H9 (cell line): ENCODE measurements at regions not wholly inside any gene's neighbourhood (a gene's known extent, or its start where the extent isn't known, plus 50 kb on each side); places are given as distances from the start of the nearest gene placed in this dataset.

Experiments used
- DNase-seq: peaks from one replicate; pipeline ENCODE4 v3.0.0-alpha.2; 2017
- H2AFZ ChIP-seq: one replicate; pipeline ENCODE4 v1.6.1; 2013; ENCODE audit warnings: mild to moderate bottlenecking, low read length, control low read depth, moderate library complexity
- H2AK5ac ChIP-seq: 2 replicates; pipeline ENCODE4 v1.6.1; 2013; ENCODE audit warnings: low read length, control low read depth, mixed read lengths; ENCODE audit not compliant: insufficient read length
- H2BK120ac ChIP-seq: one replicate; pipeline ENCODE4 v1.6.1; 2013; ENCODE audit warnings: low read depth, mild to moderate bottlenecking, low read length, control low read depth, inconsistent platforms; ENCODE audit not compliant: poor library complexity, severe bottlenecking
- H2BK12ac ChIP-seq: 2 replicates; pipeline ENCODE4 v1.6.1; 2013; ENCODE audit warnings: low read length, control low read depth, mixed read lengths, low read depth; ENCODE audit not compliant: insufficient read length
- H2BK15ac ChIP-seq: 2 replicates; pipeline ENCODE4 v1.6.1; 2013; ENCODE audit warnings: low read depth, low read length, control low read depth
- H2BK20ac ChIP-seq: one replicate; pipeline ENCODE4 v1.6.1; 2013; ENCODE audit warnings: low read depth, mild to moderate bottlenecking, low read length, control low read depth, inconsistent platforms; ENCODE audit not compliant: poor library complexity, severe bottlenecking
- H2BK5ac ChIP-seq: 2 replicates; pipeline ENCODE4 v1.6.1; 2013; ENCODE audit warnings: low read length, control low read depth, mixed read lengths; ENCODE audit not compliant: insufficient read length
- H3K14ac ChIP-seq: 2 replicates; pipeline ENCODE4 v1.6.1; 2013; ENCODE audit warnings: low read length, control low read depth; ENCODE audit not compliant: insufficient read depth
- H3K18ac ChIP-seq: 2 replicates; pipeline ENCODE4 v1.6.1; 2013; ENCODE audit warnings: low read depth, mild to moderate bottlenecking, mixed read lengths, low read length, control low read depth; ENCODE audit not compliant: insufficient read length
- H3K23ac ChIP-seq: 2 replicates; pipeline ENCODE4 v1.6.1; 2013; ENCODE audit warnings: low read length, control low read depth, mixed read lengths, low read depth; ENCODE audit not compliant: insufficient read length
- H3K23me2 ChIP-seq: 2 replicates; pipeline ENCODE4 v1.6.1; 2013; ENCODE audit warnings: low read depth, mild to moderate bottlenecking, mixed read lengths, low read length, control low read depth; ENCODE audit not compliant: insufficient read length, poor library complexity, severe bottlenecking
- H3K27ac ChIP-seq: 2 replicates; pipeline ENCODE4 v1.5.1; 2013; ENCODE audit warnings: low read length, control low read depth, mixed read lengths, low read depth; ENCODE audit not compliant: insufficient read length
- H3K27me3 ChIP-seq: 2 replicates; pipeline ENCODE4 v1.6.1; 2013; ENCODE audit warnings: low read length, control low read depth, inconsistent platforms; ENCODE audit not compliant: insufficient read depth
- H3K4ac ChIP-seq: 2 replicates; pipeline ENCODE4 v1.6.1; 2013; ENCODE audit warnings: low read depth, mild to moderate bottlenecking, control low read depth, inconsistent platforms, low read length, moderate library complexity
- H3K4me1 ChIP-seq: 2 replicates; pipeline ENCODE4 v1.6.1; 2013; ENCODE audit warnings: low read length, control low read depth, inconsistent platforms; ENCODE audit not compliant: insufficient read depth
- H3K4me2 ChIP-seq: 2 replicates; pipeline ENCODE4 v1.6.1; 2013; ENCODE audit warnings: low read length, control low read depth, mixed read lengths; ENCODE audit not compliant: insufficient read length, insufficient read depth
- H3K56ac ChIP-seq: 2 replicates; pipeline ENCODE4 v1.6.1; 2013; ENCODE audit warnings: low read depth, mild to moderate bottlenecking, mixed read lengths, low read length, control low read depth; ENCODE audit not compliant: insufficient read length
- H3K79me1 ChIP-seq: 2 replicates; pipeline ENCODE4 v1.6.1; 2013; ENCODE audit warnings: low read depth, mild to moderate bottlenecking, moderate library complexity, low read length, control low read depth, inconsistent platforms; ENCODE audit not compliant: insufficient read depth, poor library complexity, severe bottlenecking
- H3K79me2 ChIP-seq: 2 replicates; pipeline ENCODE4 v1.6.1; 2013; ENCODE audit warnings: low read length, control low read depth, inconsistent platforms; ENCODE audit not compliant: insufficient read depth
- H3K9ac ChIP-seq: 2 replicates; pipeline ENCODE4 v1.6.1; 2013; ENCODE audit warnings: low read length, control low read depth, mixed read lengths; ENCODE audit not compliant: insufficient read length; ENCODE audit errors: extremely low read depth
- H3K9me3 ChIP-seq: one replicate; pipeline ENCODE4 v1.6.1; 2013; ENCODE audit warnings: low read depth, low read length, inconsistent platforms; ENCODE audit not compliant: control insufficient read depth
- H3T11ph ChIP-seq: one replicate; pipeline ENCODE4 v1.6.1; 2013; ENCODE audit warnings: mild to moderate bottlenecking, low read length, control low read depth, inconsistent platforms
- H4K20me1 ChIP-seq: one replicate; pipeline ENCODE4 v1.6.1; 2013; ENCODE audit not compliant: control insufficient read depth, insufficient read length, insufficient read depth
- H4K5ac ChIP-seq: 2 replicates; pipeline ENCODE4 v1.6.1; 2013; ENCODE audit warnings: low read depth, mild to moderate bottlenecking, mixed read lengths, low read length, control low read depth; ENCODE audit not compliant: insufficient read length
- H4K8ac ChIP-seq: replicated peaks from 2 replicates; pipeline ENCODE4 v1.6.1; 2013; ENCODE audit warnings: low read length, control low read depth, mixed read lengths, low read depth; ENCODE audit not compliant: insufficient read length
- H4K91ac ChIP-seq: 2 replicates; pipeline ENCODE4 v1.6.1; 2013; ENCODE audit warnings: low read depth, mild to moderate bottlenecking, moderate library complexity, mixed read lengths, low read length, control low read depth; ENCODE audit not compliant: insufficient read length
- H3K27ac Mint-ChIP-seq, 3 experiments: 2 replicates in 2 of 3; 3 replicates in 1 of 3; pipeline ENCODE4 v1.8.0; 2020 to 2021; ENCODE audit warnings: mixed read lengths in 3 of 3, mild to moderate bottlenecking in 1 of 3, moderate library complexity in 1 of 3
- H3K27me3 Mint-ChIP-seq: 2 replicates; pipeline ENCODE4 v1.8.0; 2021; ENCODE audit warnings: low read depth, mild to moderate bottlenecking, moderate library complexity, mixed read lengths
- H3K36me3 Mint-ChIP-seq, 3 experiments: 2 replicates in 2 of 3; 3 replicates in 1 of 3; pipeline ENCODE4 v1.8.0; 2020 to 2021; ENCODE audit warnings: low read depth in 3 of 3, mixed read lengths in 3 of 3; ENCODE audit not compliant: insufficient read depth in 1 of 3
- H3K4me1 Mint-ChIP-seq, 2 experiments: 2 replicates each; pipeline ENCODE4 v1.8.0; 2020; ENCODE audit warnings: mixed read lengths in 2 of 2
- H3K4me3 Mint-ChIP-seq, 2 experiments: 2 replicates in 1 of 2; 3 replicates in 1 of 2; pipeline ENCODE4 v1.8.0; 2020 to 2021; ENCODE audit warnings: mild to moderate bottlenecking in 2 of 2, mixed read lengths in 2 of 2, moderate library complexity in 1 of 2
- H3K9me3 Mint-ChIP-seq, 2 experiments: 2 replicates in 1 of 2; 3 replicates in 1 of 2; pipeline ENCODE4 v1.8.0; 2020; ENCODE audit warnings: mild to moderate bottlenecking in 2 of 2, mixed read lengths in 2 of 2, moderate library complexity in 1 of 2
- TF ChIP-seq, protein P1 (sequence below): fragments of 200-600 bp; sonication (generic); conservative IDR thresholded peaks from 3 replicates; pipeline ENCODE4 v1.8.0; 2021; ENCODE audit warnings: antibody characterized with exemption, mild to moderate bottlenecking

DNA sequence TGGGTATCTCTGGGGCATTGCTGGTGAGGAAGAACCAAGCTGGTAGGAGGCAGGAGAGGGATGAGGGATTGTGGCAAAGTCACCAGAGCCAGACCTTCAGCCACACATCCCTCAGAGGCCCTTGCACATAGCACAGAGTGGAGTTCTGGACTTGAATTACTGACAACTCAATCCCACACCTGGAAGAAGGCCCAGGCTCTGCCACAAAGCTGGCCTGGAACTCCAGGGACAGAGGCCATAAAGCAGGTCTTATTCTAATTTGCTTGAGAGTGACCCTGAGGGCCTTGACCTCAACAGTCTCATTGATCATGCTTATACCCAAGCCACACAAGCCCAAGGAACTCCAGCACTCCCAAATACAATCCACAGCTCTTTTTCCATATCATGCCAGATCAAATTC, 486.2 kb upstream of the ZMIZ1 start:
- Mint-ChIP-seq H3K4me3 (no peak overlapping the region), H3K27me3 (peaks cover 3% of the 10 kb centered on the region), H3K36me3 (no peaks in the 10 kb centered on the region), H3K4me1 (peaks cover 5 to 12% of the 10 kb centered on the region in 2 experiments; a peak in 3 of 4 replicates), H3K27ac (no peak overlapping the region), H3K9me3 (no peaks in the 10 kb centered on the region)
- H4K5ac ChIP-seq: no peak overlapping the region
- no peak overlapping the region for H4K8ac ChIP-seq
- no peaks in the 10 kb centered on the region for H3K79me1 ChIP-seq
- H4K20me1 ChIP-seq: no peaks in the 10 kb centered on the region
- H4K91ac ChIP-seq: no peak overlapping the region
- no peak overlapping the region for H2BK120ac ChIP-seq
- no peak overlapping the region for H3K23ac ChIP-seq
- TF ChIP-seq, protein P1, sequence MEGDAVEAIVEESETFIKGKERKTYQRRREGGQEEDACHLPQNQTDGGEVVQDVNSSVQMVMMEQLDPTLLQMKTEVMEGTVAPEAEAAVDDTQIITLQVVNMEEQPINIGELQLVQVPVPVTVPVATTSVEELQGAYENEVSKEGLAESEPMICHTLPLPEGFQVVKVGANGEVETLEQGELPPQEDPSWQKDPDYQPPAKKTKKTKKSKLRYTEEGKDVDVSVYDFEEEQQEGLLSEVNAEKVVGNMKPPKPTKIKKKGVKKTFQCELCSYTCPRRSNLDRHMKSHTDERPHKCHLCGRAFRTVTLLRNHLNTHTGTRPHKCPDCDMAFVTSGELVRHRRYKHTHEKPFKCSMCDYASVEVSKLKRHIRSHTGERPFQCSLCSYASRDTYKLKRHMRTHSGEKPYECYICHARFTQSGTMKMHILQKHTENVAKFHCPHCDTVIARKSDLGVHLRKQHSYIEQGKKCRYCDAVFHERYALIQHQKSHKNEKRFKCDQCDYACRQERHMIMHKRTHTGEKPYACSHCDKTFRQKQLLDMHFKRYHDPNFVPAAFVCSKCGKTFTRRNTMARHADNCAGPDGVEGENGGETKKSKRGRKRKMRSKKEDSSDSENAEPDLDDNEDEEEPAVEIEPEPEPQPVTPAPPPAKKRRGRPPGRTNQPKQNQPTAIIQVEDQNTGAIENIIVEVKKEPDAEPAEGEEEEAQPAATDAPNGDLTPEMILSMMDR: no peak
- no peaks in the 10 kb centered on the region for H3K27me3 ChIP-seq
- H2BK15ac ChIP-seq: no peak overlapping the region
- H2AK5ac ChIP-seq: no peak overlapping the region
- no peak overlapping the region for H3K4ac ChIP-seq
- no peak overlapping the region for H3K56ac ChIP-seq
- H3K4me2 ChIP-seq: no peak overlapping the region
- no peak overlapping the region for H3T11ph ChIP-seq
- H3K14ac ChIP-seq: no peak overlapping the region
- no peak overlapping the region for H2BK20ac ChIP-seq
- H2BK5ac ChIP-seq: no peak overlapping the region
- H3K9ac ChIP-seq: no peak overlapping the region
- no peaks in the 10 kb centered on the region for H3K4me1 ChIP-seq
- H2AFZ ChIP-seq: no peak overlapping the region
- no peak overlapping the region for H2BK12ac ChIP-seq
- no peak for DNase-seq
- H3K18ac ChIP-seq: no peak overlapping the region
- no peaks in the 10 kb centered on the region for H3K23me2 ChIP-seq
- H3K27ac ChIP-seq: no peak overlapping the region
- no peaks in the 10 kb centered on the region for H3K9me3 ChIP-seq
- no peaks in the 10 kb centered on the region for H3K79me2 ChIP-seq
